ENCODE measurements at regions not wholly inside any gene's neighbourhood (a gene's known extent, or its start where the extent isn't known, plus 50 kb on each side); places are given as distances from the start of the nearest gene placed in this dataset.

DNA sequence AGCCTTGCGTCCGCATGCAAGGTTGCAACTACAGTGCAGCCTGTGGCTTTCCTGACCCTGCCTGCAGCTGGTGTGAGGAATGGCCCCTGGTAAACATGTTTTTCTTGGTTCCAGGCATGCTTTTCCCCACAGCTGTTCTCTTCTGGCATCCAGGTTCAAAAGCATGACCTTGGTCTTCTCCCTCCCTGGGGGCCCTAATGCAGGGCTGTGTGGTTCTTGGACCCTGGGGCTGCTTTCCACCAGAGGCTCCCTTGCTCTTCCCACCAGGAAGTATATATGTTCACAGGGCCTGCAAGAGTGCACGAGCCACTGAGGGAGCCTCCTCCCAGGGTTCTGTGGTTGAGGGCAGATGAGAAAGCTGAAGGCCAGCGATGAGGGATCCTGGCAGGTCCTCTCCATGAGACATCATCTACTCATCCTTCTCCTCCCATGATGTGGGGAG lies 125.9 kb downstream of the BCL2L11 start:
- Histone ChIP-seq H3K27me3 (no peaks in the 10 kb centered on the region), H3K27ac (no peak overlapping the region), H3K36me3 (no peaks in the 10 kb centered on the region), H3K4me1 (peaks cover 0 to 9% (median 0%) of the 10 kb centered on the region in 4 donors), H3K4me3 (no peak overlapping the region), H3K9me3 (no peaks in the 10 kb centered on the region)
- no peak for TF ChIP-seq CTCF (IDR thresholded peaks at IDR 0.05)
- intact Hi-C loops (cut with DNase I; ENCODE audit: low total_unique reads) = no loop called here
- DNase-seq = no peak

- no peak for DNase-seq
- Histone ChIP-seq H3K4me1 (peaks cover 0 to 9% (median 0%) of the 10 kb centered on the region in 4 donors), H3K9me3 (no peaks in the 10 kb centered on the region), H3K4me3 (no peak overlapping the region), H3K27me3 (no peaks in the 10 kb centered on the region), H3K36me3 (no peaks in the 10 kb centered on the region), H3K27ac (no peak overlapping the region)
- intact Hi-C loops (cut with DNase I; ENCODE audit: low total_unique reads) = no loop called here
- no peak for TF ChIP-seq CTCF (IDR thresholded peaks at IDR 0.05)
Observed at GRCh38 chr2:111247491-111247890, 126.8 kb downstream of the BCL2L11 start.

DNA sequence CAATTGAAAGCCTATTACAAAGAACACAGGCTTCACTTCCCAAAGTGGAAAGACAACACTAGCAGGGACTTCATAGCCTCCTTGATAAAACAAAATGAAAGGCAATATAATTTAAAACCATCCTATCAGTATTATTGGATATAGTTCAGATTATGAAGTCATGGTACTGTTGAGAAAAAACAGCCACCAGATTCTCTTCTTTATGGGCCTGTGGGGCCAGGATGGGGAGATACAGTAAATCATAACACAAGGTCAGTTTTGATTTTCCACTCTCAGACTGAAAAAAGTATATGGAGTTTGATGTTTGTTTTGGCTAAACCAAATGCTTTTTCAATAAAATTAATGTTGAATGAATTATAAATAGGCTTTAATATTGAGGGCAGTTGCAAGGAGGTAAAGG lies 129.1 kb downstream of the BCL2L11 start:
- intact Hi-C loops (cut with DNase I; ENCODE audit: low total_unique reads) = no loop called here
- Histone ChIP-seq H3K9me3 (no peaks in the 10 kb centered on the region), H3K4me3 (no peak overlapping the region), H3K4me1 (peaks cover 0 to 9% (median 0%) of the 10 kb centered on the region in 4 donors), H3K27me3 (no peaks in the 10 kb centered on the region), H3K36me3 (no peaks in the 10 kb centered on the region), H3K27ac (no peak overlapping the region)
- no peak for TF ChIP-seq CTCF (IDR thresholded peaks at IDR 0.05)
- DNase-seq = no peak

- no peak for DNase-seq
Observed at GRCh38 chr2:111250448-111251030, 129.8 kb downstream of the BCL2L11 start.

GRCh38 chr2:111251711-111252110 lies 131.0 kb downstream of the BCL2L11 start:
- H3K27ac ChIP-seq = no peak overlapping the region
- no peaks in the 10 kb centered on the region for H3K9me3 ChIP-seq
- intact Hi-C loops (cut with DNase I; ENCODE audit: low total_unique reads) = no loop called here

More at GRCh38 chr2:111250448-111251030, 129.8 kb downstream of the BCL2L11 start:
- H3K4me3 ChIP-seq = no peak overlapping the region
- no peak for TF ChIP-seq CTCF (IDR thresholded peaks at IDR 0.05)
- intact Hi-C loops (cut with DNase I; ENCODE audit: low total_unique reads) = no loop called here
- no peak overlapping the region for H3K27ac ChIP-seq
- no peaks in the 10 kb centered on the region for H3K9me3 ChIP-seq
- H3K4me1 ChIP-seq = peaks cover 0 to 9% (median 0%) of the 10 kb centered on the region in 4 donors
- no peaks in the 10 kb centered on the region for H3K27me3 ChIP-seq
- H3K36me3 ChIP-seq = no peaks in the 10 kb centered on the region

More at GRCh38 chr2:111251711-111252110, 131.0 kb downstream of the BCL2L11 start:
- H3K36me3 ChIP-seq = no peaks in the 10 kb centered on the region
- no peak for TF ChIP-seq CTCF (IDR thresholded peaks at IDR 0.05)
- H3K27me3 ChIP-seq = no peaks in the 10 kb centered on the region
- no peak for DNase-seq
- peaks cover 0 to 9% (median 0%) of the 10 kb centered on the region in 4 donors for H3K4me1 ChIP-seq
- H3K4me3 ChIP-seq = no peak overlapping the region

All from tibial artery (tissue), 4 donors.